Choroid plexus epithelial cell (primary cell): ENCODE measurements at regions not wholly inside any gene's neighbourhood (a gene's known extent, or its start where the extent isn't known, plus 50 kb on each side); places are given as distances from the start of the nearest gene placed in this dataset.

Experiments used
- DNase-seq: peaks from one replicate; pipeline ENCODE4 v3.0.0-alpha.2; 2010; ENCODE audit warnings: low read depth
- H3K4me3 ChIP-seq: 2 replicates; pipeline ENCODE4 v1.5.1; 2011; ENCODE audit warnings: low read depth, mild to moderate bottlenecking, control low read depth, low read length, moderate library complexity
- TF ChIP-seq, protein P1 (sequence below): conservative IDR thresholded peaks from 2 replicates; pipeline ENCODE4 v1.5.1; 2011; ENCODE audit warnings: low read depth, mild to moderate bottlenecking, control low read depth, inconsistent platforms, low read length, moderate library complexity

DNA sequence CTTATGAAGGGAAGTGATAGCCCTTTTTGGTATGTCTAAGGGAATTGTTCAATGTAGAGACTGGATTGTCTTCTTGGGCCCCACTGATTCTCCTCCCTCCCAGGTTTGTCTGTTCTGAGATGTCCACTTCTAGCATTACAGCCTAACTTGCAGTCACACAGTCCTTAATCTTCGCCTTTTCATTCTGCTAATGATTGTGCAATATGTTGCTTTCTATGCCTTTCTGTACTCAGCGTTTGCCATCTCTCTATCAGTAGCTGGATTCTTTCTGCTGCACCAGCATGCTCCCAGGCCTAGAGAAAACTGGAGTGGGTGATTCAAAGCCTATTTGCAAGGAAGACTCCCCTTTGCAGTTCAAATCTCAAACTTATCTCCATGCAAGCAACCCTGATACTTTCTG is 307.5 kb upstream of the DACH1 start:
- peak; percentile 11 for DNase-seq
- TF ChIP-seq, protein P1, sequence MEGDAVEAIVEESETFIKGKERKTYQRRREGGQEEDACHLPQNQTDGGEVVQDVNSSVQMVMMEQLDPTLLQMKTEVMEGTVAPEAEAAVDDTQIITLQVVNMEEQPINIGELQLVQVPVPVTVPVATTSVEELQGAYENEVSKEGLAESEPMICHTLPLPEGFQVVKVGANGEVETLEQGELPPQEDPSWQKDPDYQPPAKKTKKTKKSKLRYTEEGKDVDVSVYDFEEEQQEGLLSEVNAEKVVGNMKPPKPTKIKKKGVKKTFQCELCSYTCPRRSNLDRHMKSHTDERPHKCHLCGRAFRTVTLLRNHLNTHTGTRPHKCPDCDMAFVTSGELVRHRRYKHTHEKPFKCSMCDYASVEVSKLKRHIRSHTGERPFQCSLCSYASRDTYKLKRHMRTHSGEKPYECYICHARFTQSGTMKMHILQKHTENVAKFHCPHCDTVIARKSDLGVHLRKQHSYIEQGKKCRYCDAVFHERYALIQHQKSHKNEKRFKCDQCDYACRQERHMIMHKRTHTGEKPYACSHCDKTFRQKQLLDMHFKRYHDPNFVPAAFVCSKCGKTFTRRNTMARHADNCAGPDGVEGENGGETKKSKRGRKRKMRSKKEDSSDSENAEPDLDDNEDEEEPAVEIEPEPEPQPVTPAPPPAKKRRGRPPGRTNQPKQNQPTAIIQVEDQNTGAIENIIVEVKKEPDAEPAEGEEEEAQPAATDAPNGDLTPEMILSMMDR, result no peak
- H3K4me3 ChIP-seq, result no peak overlapping the region

DNA sequence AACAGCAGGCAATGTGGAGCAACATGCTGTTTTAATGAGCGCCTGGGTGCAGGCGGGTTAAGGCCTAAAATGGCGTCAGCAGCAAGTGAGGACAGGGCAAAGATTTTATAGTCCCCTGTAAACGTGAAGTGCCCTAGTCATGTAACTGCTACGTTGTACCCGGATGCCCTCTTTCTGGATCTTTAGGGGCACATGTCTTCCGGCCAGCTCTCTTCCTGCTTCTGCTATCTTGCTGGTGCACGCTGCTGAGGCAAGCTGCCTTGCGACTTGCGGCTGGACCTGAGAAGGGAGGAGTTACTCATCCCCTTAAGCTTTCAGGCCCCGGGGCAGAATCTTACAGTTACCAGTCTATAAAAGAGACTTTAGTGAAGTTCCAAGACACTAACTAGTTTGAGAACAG is 303.6 kb upstream of the DACH1 start:
- H3K4me3 ChIP-seq, result no peak overlapping the region
- no peak for DNase-seq
- TF ChIP-seq, protein P1, result no peak

DNA sequence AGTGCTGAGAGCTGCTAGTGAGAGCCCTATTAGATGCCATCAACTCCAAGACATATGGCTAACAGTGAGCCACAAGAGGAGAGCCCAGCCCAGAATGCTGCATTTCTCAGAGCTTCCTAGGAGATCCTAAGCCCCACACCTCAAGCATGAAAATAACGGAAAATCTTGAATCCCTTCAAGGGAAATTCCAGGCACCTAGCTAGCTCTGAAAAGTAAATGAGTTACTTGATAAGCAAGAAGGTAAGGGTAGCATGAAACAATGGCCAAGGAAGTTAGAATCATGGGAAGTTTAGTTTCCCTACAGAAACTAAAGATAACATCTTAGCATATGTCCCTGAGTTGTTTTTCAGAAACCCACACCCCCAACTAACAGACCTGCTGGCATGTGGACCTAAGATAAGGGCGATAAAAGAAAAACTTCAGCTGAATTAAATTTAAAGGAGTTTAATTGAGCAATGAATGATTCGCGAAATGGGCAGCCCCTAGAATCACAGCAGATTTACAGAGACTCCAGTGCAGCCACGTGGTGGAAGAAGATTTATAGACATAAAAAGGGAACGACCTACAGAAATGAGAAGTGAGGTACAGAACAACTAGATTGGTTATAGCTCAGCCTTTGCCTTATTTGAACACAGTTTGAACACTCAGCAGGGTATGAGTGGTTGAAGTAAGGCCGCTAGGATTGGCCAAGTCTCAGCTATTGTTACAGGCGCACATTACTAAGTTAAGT is 301.3 kb upstream of the DACH1 start:
- no peak for DNase-seq
- TF ChIP-seq, protein P1, result no peak
- no peak overlapping the region for H3K4me3 ChIP-seq

DNA sequence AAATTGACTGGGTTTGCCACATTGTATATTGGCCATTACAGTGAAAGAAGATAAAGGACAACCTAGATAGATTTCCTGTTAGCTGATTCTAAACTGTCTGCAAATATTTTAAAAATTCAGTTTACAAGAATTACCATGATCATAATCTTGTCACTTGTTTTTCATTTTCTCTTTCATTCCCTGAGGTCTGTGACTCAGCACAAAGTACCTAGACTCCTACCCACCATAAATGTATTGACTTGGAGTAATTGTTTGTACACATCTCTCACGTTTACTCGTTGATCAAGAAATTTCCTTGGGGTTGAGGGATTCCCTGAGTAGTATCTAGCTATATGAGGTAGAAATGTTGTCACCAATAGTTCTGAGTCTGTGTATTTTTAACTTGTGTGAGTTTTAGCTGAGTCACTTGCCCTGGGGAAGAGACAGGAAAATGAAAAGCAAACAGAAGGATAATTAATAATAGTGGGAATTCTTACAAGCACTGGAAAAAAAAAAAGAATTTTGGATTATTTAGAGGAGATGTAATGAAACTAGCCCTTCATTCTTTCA is 299.2 kb upstream of the DACH1 start:
- H3K4me3 ChIP-seq, result no peak overlapping the region
- TF ChIP-seq, protein P1, result no peak
- DNase-seq, result no peak

DNA sequence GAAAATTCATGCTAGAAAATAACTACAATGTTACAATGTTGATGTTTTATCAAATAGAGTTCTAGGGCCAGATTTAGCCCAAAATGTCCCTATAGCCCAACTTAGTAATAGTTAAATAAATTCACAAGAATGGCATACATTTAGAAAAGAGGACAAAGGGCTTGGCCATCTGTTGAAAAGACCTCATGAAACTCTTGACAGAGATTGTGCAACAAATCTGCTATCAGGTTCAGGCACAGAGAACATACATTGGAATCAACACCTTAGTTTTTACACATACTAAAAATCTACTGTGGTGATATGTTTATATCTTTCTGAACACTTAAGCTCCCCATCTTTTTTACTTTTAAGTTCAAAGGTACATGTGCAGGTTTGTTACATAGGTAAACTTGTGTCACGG is 298.3 kb upstream of the DACH1 start:
- no peak overlapping the region for H3K4me3 ChIP-seq
- DNase-seq, result no peak
- TF ChIP-seq, protein P1, result no peak

DNA sequence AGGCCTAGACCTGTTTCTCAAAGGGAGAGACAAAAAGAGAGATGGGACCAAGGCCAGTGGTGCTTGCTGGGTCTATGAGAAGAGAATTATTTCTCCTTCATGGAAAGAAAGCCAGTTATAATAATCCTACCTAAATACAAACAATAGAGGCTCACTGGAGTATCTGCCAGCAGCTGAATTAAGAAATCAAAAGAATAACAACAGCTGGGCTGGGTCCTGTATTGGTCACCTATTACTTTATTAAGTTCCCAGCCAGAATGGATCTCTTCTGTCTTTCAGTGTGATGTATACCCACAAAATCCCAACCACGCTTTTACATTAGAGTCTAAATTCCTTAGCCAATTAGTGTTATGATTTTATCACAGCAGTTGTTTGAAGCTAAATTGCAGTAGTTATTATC is 297.8 kb upstream of the DACH1 start:
- H3K4me3 ChIP-seq, result no peak overlapping the region
- DNase-seq, result no peak
- TF ChIP-seq, protein P1, result no peak

DNA sequence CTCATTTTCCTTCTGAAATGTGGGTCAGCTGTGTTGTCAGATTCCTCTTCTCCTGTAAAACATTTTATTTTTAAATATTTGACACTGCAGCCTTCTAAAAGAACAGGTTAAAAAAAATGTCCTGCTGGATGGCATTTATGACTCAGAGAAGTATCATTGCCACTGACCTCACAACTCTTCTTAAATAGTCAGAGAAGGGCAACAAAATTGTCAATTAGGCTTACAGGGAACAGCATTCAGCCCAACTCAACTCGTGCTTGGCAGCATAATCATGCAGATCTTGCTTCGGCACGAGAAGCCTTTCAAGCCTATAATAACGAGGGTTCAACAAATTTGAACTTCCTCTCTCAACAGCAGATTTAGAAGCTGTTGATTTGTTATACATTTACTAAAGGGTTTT is 296.7 kb upstream of the DACH1 start:
- TF ChIP-seq, protein P1, result no peak
- DNase-seq, result no peak
- no peak overlapping the region for H3K4me3 ChIP-seq
